SK-N-SH treated with all-trans-retinoic acid at 6 μM for 48 hours (cell line): ENCODE measurements at regions not wholly inside any gene's neighbourhood (a gene's known extent, or its start where the extent isn't known, plus 50 kb on each side); places are given as distances from the start of the nearest gene placed in this dataset.

ENCODE experiments used
- PATZ1 ChIP-seq: fragments of 250-450 bp; sonication (Bioruptor Pico); IDR thresholded peaks from 2 replicates; pipeline ENCODE4 v1.8.0; 2020; ENCODE audit warnings: mild to moderate bottlenecking, moderate library complexity, borderline replicate concordance
- TF ChIP-seq, protein P1 (sequence below): fragments of 250-450 bp; sonication (Bioruptor Pico); IDR thresholded peaks from 2 replicates; pipeline ENCODE4 v1.5.1; 2020; ENCODE audit warnings: low read depth, mild to moderate bottlenecking, moderate library complexity

- no peak for TF ChIP-seq PATZ1 (CRISPR knock-in tag)
- TF ChIP-seq, protein P1, sequence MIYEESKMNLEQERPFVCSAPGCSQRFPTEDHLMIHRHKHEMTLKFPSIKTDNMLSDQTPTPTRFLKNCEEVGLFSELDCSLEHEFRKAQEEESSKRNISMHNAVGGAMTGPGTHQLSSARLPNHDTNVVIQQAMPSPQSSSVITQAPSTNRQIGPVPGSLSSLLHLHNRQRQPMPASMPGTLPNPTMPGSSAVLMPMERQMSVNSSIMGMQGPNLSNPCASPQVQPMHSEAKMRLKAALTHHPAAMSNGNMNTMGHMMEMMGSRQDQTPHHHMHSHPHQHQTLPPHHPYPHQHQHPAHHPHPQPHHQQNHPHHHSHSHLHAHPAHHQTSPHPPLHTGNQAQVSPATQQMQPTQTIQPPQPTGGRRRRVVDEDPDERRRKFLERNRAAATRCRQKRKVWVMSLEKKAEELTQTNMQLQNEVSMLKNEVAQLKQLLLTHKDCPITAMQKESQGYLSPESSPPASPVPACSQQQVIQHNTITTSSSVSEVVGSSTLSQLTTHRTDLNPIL, result no peak
Measured at GRCh38 chr13:86313421-86313820, 514.2 kb upstream of the SLITRK6 start.
